ENCODE measurements at regions not wholly inside any gene's neighbourhood (a gene's known extent, or its start where the extent isn't known, plus 50 kb on each side); places are given as distances from the start of the nearest gene placed in this dataset.

DNA sequence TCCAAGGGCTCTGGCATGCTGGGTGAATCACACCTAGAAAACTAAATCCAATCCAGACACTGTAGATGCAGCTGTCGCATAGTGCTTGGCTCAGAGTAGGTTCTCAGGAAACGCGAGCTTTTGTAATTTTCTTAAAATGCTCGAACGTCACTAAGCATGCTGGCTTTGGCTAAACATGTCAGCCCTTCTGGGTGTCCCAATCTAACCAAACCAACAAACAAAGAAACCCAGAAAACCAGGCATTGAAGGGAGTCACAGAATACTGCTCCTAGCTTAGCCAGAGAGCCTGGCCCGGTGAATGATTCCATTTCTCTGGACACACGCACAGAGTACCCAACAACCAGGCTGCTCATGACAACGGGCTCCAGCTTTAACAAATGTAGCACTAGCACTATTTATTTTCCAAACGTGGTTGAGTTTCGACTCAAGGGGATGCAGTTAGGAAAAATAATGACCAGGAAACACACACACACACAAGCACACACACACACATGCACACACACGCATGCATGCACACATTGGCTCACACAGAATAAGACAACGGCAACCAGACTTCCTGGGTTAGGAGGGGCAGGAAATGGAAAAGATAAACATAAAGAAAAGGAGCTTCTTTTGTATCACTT, 492.6 kb downstream of the MIAT start:
- H3K9me3 ChIP-seq (ENCODE audit: severe bottlenecking): no peaks in the 10 kb centered on the region
- no peak overlapping the region for H3K4me3 ChIP-seq (ENCODE audit: low read depth, low read length)
- no peak for DNase-seq
- no peaks in the 10 kb centered on the region for H3K27me3 ChIP-seq (ENCODE audit: insufficient read depth, low read depth, severe bottlenecking)
- no peak overlapping the region for H3K27ac ChIP-seq
- H3K36me3 ChIP-seq: no peaks in the 10 kb centered on the region
- TF ChIP-seq, protein P1, sequence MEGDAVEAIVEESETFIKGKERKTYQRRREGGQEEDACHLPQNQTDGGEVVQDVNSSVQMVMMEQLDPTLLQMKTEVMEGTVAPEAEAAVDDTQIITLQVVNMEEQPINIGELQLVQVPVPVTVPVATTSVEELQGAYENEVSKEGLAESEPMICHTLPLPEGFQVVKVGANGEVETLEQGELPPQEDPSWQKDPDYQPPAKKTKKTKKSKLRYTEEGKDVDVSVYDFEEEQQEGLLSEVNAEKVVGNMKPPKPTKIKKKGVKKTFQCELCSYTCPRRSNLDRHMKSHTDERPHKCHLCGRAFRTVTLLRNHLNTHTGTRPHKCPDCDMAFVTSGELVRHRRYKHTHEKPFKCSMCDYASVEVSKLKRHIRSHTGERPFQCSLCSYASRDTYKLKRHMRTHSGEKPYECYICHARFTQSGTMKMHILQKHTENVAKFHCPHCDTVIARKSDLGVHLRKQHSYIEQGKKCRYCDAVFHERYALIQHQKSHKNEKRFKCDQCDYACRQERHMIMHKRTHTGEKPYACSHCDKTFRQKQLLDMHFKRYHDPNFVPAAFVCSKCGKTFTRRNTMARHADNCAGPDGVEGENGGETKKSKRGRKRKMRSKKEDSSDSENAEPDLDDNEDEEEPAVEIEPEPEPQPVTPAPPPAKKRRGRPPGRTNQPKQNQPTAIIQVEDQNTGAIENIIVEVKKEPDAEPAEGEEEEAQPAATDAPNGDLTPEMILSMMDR (IDR thresholded peaks at IDR 0.05; ENCODE audit: low read depth, low read length): no peak

DNA sequence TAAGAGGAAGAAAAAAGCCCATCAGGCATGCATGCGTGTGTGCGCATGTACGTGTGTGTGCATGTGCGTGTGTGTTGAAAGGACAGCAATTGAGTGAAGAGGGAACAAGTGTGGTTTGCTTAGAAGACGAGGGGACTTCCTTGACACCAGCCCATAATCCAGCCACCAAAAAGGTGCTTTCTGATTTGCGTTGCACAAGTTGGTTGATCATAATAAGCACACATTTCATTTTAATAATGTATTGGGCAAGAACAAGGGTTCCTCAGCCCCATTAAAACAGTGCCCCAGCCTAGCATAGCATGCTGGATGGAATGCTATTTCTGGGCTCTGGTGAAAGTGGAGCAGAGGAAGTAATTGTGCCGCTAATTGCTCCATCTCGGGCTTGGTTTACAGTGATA, 493.2 kb downstream of the MIAT start:
- DNase-seq: no peak
- TF ChIP-seq, protein P1 (IDR thresholded peaks at IDR 0.05; ENCODE audit: low read depth, low read length): no peak

DNA sequence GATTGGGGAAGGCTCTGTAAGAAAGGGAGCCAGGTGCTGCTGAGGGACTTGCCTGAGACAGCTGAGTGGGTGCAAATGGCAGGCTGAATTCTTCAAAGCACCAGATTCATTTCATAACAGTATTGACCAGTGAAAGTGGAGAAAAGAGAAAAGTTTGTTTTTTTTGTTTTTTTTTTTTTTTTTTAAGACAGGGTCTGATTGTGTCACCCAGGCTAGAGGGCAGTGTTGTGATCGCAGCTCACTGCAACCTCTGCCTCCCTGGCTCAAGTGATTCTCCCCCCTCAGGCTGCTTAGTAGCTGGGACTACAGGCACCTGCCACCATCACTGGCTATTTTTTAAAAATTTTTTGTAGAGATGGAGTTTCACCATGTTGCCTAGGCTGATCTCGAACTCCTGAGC, 494.0 kb downstream of the MIAT start:
- H3K9me3 ChIP-seq (ENCODE audit: severe bottlenecking): no peaks in the 10 kb centered on the region
- H3K4me3 ChIP-seq (ENCODE audit: low read depth, low read length): no peak overlapping the region
- DNase-seq: peak; percentile 17
- TF ChIP-seq, protein P1 (IDR thresholded peaks at IDR 0.05; ENCODE audit: low read depth, low read length): peak; percentile 26; the same call in 1 of the 2 replicates
- H3K27me3 ChIP-seq (ENCODE audit: insufficient read depth, low read depth, severe bottlenecking): no peaks in the 10 kb centered on the region
- no peaks in the 10 kb centered on the region for H3K36me3 ChIP-seq
- no peak overlapping the region for H3K27ac ChIP-seq

More for the DNA sequence above, 493.2 kb downstream of the MIAT start:
- H3K36me3 ChIP-seq: no peaks in the 10 kb centered on the region
- H3K9me3 ChIP-seq (ENCODE audit: severe bottlenecking): no peaks in the 10 kb centered on the region
- no peaks in the 10 kb centered on the region for H3K27me3 ChIP-seq (ENCODE audit: insufficient read depth, low read depth, severe bottlenecking)
- no peak overlapping the region for H3K4me3 ChIP-seq (ENCODE audit: low read depth, low read length)
- no peak overlapping the region for H3K27ac ChIP-seq

DNA sequence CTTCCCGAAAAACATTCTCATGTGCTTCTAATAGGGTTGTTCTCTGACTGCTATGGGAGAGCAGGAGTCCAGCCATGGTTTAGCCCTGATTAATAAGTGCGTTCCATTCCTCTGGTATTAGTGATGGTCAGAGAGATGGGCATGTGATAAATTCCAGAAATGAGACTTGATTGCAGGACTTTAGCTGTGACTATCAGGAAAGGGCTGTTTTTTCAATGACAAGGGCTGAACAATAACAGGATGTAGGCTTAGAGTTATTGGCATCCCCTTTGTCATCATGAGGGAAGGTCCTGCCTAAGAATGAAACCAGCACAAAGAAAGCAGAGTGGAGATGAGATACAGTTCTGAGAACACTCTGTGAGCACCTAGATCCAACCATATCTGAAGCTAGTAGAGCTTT, 494.6 kb downstream of the MIAT start:
- Histone ChIP-seq H3K9me3 (ENCODE audit: severe bottlenecking) (no peaks in the 10 kb centered on the region), H3K36me3 (no peaks in the 10 kb centered on the region), H3K27me3 (ENCODE audit: insufficient read depth, low read depth, severe bottlenecking) (no peaks in the 10 kb centered on the region), H3K4me3 (ENCODE audit: low read depth, low read length) (no peak overlapping the region), H3K27ac (no peak overlapping the region)
- TF ChIP-seq, protein P1 (IDR thresholded peaks at IDR 0.05; ENCODE audit: low read depth, low read length): no peak
- DNase-seq: no peak

DNA sequence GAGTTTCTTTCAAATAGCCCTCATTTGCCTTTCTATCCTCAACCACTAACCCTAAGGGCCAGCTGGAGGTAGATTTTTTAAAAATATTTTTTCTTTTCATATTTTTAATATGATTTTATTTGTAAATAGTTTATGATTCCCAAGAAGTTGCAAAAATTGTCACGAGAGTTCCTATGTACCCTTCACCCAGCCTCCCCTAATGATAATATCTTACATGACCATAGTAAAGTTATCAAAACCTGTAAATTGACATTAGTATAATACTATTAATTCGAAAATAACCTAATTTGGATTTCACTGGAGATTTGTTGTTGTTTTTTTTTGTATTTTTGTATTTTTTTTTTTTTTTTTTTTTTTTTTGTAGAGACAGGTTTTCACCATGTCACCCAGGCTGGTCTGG, 495.5 kb downstream of the MIAT start:
- H3K27me3 ChIP-seq (ENCODE audit: insufficient read depth, low read depth, severe bottlenecking): no peaks in the 10 kb centered on the region
- no peaks in the 10 kb centered on the region for H3K9me3 ChIP-seq (ENCODE audit: severe bottlenecking)
- H3K4me3 ChIP-seq (ENCODE audit: low read depth, low read length): no peak overlapping the region
- no peaks in the 10 kb centered on the region for H3K36me3 ChIP-seq
- no peak for DNase-seq
- TF ChIP-seq, protein P1 (IDR thresholded peaks at IDR 0.05; ENCODE audit: low read depth, low read length): no peak
- H3K27ac ChIP-seq: no peak overlapping the region

DNA sequence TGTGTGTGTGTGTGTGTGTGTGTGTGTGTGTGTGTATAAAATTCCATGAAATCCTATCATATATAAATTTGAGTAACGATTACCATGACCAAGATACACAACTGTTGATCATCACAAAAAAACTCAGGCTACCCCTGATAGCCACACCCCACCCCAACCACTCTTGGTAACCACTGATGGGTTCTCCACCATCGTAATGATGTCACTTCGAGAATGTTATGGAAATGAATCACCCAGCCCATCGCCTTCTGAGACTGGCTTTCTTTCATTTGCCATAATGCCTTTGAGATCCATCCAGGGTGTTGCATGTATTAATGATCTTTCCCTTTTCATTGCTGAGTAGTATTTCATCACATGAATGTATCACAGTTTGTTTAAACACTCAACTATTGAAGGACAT, 496.0 kb downstream of the MIAT start:
- Histone ChIP-seq H3K27me3 (ENCODE audit: insufficient read depth, low read depth, severe bottlenecking) (no peaks in the 10 kb centered on the region), H3K27ac (no peak overlapping the region), H3K4me3 (ENCODE audit: low read depth, low read length) (no peak overlapping the region), H3K36me3 (no peaks in the 10 kb centered on the region), H3K9me3 (ENCODE audit: severe bottlenecking) (no peaks in the 10 kb centered on the region)
- DNase-seq: no peak
- TF ChIP-seq, protein P1 (IDR thresholded peaks at IDR 0.05; ENCODE audit: low read depth, low read length): no peak
